GM18870 (cell line): ENCODE measurements at regions not wholly inside any gene's neighbourhood (a gene's known extent, or its start where the extent isn't known, plus 50 kb on each side); places are given as distances from the start of the nearest gene placed in this dataset.

Experiments
- ATAC-seq: cut with Tn5 transposase; IDR thresholded peaks from one replicate; pipeline ENCODE4 v1.9.1; 2021; ENCODE audit warnings: moderate library complexity; ENCODE audit not compliant: unreplicated experiment

- no peak for ATAC-seq
Measured at GRCh38 chr4:100970414-100970813, 376.9 kb downstream of the PPP3CA start.

GRCh38 chr4:100969925-100970324 is 377.4 kb downstream of the PPP3CA start:
- no peak for ATAC-seq

DNA sequence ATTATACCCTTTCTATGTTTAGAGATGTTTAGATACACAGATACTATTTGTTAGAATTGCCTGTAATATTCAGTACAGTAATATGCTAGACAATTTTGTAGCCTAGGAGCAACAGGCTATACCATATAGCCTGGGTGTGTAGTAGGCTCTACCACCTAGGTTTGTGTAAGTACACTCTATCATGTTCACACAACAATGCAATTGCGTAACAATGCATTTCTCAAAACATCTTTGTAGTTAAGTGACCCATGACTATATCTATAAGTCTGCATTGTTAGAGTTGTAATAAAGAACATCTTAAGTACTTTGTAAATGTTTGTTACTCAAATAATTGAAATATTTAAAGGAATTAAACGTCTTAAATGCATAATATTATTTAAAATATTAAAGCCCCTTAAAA is 379.3 kb downstream of the PPP3CA start:
- no peak for ATAC-seq

GRCh38 chr4:100963627-100964026 is 383.7 kb downstream of the PPP3CA start:
- no peak for ATAC-seq

GRCh38 chr4:100962698-100963097 is 384.6 kb downstream of the PPP3CA start:
- peak; percentile 57 for ATAC-seq

DNA sequence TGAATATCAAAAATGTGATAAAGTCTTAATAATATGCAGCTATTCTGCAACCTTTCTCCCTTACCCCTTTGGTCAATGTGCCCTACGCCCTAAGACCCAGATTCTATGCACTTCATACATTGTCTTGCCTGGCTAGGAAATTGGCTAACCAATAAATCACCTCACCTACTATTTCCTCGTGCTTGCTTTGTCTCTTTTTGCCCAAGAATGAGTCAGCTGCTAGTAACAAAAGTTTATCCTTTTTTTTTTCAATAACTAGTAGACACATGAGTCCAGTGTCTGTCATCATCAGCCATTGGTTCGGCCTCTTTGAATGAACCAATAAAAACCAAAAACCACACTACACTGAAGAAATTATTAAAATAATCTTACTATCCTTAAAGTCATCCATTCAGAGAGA is 387.1 kb downstream of the PPP3CA start:
- ATAC-seq: no peak

GRCh38 chr4:100954046-100954445 is 393.3 kb downstream of the PPP3CA start:
- no peak for ATAC-seq

- no peak for ATAC-seq
Measured at GRCh38 chr4:100953616-100954015, 393.7 kb downstream of the PPP3CA start.

GRCh38 chr4:100952590-100952989 is 394.7 kb downstream of the PPP3CA start:
- ATAC-seq: no peak

DNA sequence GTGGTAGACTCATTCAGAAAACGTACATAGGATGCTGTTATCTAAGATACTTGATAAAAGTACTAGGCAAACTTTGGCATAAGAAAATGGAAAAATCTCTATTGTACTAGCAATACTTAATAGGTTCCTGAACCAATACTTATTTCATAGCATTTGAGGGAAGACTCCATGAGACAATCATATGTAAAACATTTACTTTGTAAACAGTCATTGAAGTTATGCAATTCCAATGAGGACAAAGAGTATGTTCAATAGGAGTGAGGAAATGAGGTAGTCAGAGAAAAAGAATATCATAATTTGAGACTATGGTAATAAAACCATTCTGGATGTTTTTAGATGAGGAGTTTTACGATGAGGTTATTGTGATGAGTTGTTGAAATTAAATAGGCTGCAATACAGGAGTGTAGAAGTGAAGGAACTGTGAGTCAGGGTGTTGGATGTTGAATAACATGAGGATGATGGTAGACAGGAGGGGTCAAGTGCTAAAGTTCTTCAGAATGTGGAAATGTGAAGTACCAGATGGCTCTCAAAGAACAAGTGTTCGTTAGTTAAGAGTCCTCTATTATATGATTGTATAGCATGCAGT is 397.9 kb downstream of the PPP3CA start:
- ATAC-seq: no peak

GRCh38 chr4:100948911-100949310 is 398.4 kb downstream of the PPP3CA start:
- no peak for ATAC-seq

- ATAC-seq: no peak
Measured at GRCh38 chr4:100945789-100946188, 401.5 kb downstream of the PPP3CA start.

GRCh38 chr4:100938698-100939097 is 408.6 kb downstream of the PPP3CA start:
- ATAC-seq: no peak

GRCh38 chr4:100936661-100937375 is 410.5 kb downstream of the PPP3CA start:
- ATAC-seq: no peak

DNA sequence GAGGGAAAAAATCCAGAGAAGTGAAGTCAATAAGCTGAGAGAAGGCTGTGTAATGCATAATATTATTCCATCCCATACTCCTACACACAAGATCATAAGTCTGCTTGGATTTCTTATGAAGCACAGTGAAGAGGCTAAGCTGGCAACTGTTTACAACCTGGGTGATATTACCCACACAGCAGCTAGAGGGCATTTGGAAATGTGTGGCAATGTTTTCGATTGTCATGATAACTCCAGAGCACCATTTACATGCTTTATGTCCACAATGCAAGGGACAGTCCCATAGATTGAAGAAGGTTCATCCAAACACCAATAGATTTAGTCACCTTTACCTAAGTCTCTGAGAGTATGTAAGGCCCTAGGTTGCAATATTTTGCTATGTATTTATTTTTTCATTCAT is 412.2 kb downstream of the PPP3CA start:
- peak; percentile 40 for ATAC-seq

GRCh38 chr4:100933628-100934027 is 413.7 kb downstream of the PPP3CA start:
- ATAC-seq: no peak

- no peak for ATAC-seq
Measured at GRCh38 chr4:100929758-100930157, 411.9 kb upstream of the EMCN start.

DNA sequence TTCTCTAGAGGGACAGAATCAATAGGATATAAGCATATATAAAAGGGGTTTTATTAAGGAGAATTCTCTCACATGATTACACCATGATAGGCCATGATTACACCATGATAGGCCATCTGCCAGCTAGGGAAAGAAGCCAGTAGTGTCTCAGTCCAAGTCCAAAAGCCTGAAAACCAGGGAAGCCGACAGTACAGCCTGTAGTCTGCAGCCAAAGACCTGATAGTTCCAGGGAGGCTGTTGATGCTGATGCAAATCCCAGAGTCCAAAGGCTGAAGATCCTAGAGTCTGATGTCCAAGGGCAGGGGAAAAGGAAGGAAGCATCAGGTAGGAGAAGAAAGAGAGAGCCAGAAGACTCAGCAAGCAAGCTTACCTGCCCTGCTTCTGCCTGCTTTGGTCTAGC is 411.3 kb upstream of the EMCN start:
- no peak for ATAC-seq

DNA sequence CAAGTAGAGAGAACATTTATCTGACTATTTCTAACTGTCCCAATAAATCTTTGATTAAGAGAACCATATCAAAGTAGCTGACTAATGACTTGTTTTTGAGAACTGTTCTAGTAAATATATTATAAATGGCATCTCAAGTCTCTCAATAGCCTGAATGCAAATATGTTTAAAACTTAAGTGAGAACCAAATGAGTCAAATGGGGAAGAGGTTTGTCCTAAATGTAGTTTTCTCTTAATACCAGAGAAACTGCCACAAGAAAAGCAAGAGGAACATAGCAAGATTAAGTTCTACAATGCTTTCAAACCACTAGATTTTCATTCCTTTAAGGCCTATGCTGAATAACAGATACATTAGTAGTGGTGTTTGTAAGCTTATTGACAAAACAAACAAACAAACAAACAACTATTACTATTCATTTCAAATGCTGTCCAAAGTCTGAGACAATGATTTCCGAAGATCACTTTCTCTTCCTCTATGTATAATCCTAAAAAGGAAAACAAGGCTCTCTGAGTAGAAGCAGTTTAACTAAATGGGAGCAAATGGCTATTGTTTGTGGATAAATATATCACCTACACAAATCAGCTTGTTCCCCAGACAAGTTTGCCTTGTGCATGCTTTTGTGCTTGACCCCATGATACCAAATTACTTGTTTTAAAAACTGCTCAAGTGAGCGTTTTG is 408.4 kb upstream of the EMCN start:
- ATAC-seq: peak; percentile 73

GRCh38 chr4:100913685-100914084 is 395.9 kb upstream of the EMCN start:
- no peak for ATAC-seq

- ATAC-seq: no peak
Measured at GRCh38 chr4:100908540-100908939, 390.7 kb upstream of the EMCN start.
